Nephron progenitor cell (in vitro differentiated cells): ENCODE measurements at regions not wholly inside any gene's neighbourhood (a gene's known extent, or its start where the extent isn't known, plus 50 kb on each side); places are given as distances from the start of the nearest gene placed in this dataset.

Experiments used
- DNase-seq: peaks from one replicate; pipeline ENCODE4 v3.0.0; 2021
- H3K27ac Mint-ChIP-seq: 2 replicates; pipeline ENCODE4 v1.8.0; 2021; ENCODE audit warnings: mild to moderate bottlenecking, moderate library complexity, mixed read lengths
- H3K27me3 Mint-ChIP-seq: 2 replicates; pipeline ENCODE4 v1.8.0; 2021; ENCODE audit warnings: mild to moderate bottlenecking, low read depth, mixed read lengths; ENCODE audit not compliant: poor library complexity
- H3K36me3 Mint-ChIP-seq: 2 replicates; pipeline ENCODE4 v1.8.0; 2021; ENCODE audit warnings: low read depth, mixed read lengths
- H3K4me1 Mint-ChIP-seq: 2 replicates; pipeline ENCODE4 v1.8.0; 2021; ENCODE audit warnings: mixed read lengths
- H3K4me3 Mint-ChIP-seq: 2 replicates; pipeline ENCODE4 v1.8.0; 2021; ENCODE audit warnings: mild to moderate bottlenecking, moderate library complexity, mixed read lengths
- H3K9me3 Mint-ChIP-seq: 2 replicates; pipeline ENCODE4 v1.8.0; 2021; ENCODE audit warnings: mild to moderate bottlenecking, moderate library complexity, mixed read lengths
- TF ChIP-seq, protein P1 (sequence below): fragments of 200-600 bp; sonication (generic); IDR thresholded peaks from 2 replicates; pipeline ENCODE4 v1.5.0; 2021; ENCODE audit warnings: antibody characterized with exemption

DNA sequence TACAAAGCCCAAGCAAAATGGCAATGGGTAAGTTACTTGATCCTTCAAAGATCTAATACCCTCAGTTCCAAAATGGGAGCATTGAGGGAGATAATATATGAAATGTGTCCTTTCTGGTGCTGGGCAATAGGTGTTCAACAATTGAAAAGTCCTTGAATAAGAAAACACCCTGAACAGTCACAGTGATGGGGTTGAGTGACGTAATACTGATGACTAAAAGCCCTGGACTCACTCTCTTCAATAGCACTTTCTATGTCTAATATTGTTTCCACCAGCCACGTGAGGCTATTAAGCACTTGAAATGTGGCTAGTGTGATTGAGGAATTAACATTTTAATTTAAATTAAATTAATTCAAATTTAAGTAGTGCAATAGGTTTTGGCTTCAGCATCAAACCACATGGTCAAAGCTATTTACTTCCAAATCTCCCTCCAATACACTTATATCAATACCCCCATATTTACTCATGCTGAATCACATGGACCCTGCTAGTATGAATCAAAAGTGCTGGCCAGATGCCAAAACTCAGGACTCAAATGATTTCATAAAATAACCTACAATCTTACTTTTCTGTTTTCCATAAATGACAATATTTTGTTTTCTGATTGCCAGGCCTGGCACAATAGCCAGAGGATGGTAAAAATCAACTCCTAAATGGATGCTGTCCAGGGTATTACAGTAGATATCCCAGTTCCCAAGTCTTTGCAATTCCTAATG lies 516.2 kb downstream of the HAPSTR1 start:
- Mint-ChIP-seq H3K4me3 (no peak overlapping the region), H3K4me1 (peaks cover 25% of the 10 kb centered on the region), H3K27me3 (peaks cover 3% of the 10 kb centered on the region), H3K36me3 (no peaks in the 10 kb centered on the region), H3K27ac (no peak overlapping the region), H3K9me3 (no peaks in the 10 kb centered on the region)
- TF ChIP-seq, protein P1, sequence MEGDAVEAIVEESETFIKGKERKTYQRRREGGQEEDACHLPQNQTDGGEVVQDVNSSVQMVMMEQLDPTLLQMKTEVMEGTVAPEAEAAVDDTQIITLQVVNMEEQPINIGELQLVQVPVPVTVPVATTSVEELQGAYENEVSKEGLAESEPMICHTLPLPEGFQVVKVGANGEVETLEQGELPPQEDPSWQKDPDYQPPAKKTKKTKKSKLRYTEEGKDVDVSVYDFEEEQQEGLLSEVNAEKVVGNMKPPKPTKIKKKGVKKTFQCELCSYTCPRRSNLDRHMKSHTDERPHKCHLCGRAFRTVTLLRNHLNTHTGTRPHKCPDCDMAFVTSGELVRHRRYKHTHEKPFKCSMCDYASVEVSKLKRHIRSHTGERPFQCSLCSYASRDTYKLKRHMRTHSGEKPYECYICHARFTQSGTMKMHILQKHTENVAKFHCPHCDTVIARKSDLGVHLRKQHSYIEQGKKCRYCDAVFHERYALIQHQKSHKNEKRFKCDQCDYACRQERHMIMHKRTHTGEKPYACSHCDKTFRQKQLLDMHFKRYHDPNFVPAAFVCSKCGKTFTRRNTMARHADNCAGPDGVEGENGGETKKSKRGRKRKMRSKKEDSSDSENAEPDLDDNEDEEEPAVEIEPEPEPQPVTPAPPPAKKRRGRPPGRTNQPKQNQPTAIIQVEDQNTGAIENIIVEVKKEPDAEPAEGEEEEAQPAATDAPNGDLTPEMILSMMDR: no peak
- DNase-seq: no peak

DNA sequence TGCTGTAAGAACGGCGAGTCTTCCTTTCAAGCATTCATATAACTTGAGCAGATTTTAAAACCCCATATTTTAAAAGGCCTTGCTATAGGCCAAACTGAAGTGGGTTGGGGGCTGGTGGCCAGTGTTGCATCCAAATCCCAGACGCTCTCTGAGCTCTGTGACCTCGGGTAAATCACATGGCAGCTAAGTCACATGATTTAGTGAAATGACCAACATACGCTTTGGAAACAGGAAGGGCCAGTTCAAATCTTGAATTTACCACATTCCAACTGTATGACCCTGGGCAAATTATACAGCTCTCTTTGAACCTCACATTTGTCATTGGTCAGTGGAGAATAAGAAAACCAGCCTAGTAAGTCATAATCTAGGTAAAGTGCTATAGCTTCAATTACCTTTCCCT lies 519.3 kb downstream of the HAPSTR1 start:
- peaks cover 3% of the 10 kb centered on the region for H3K27me3 Mint-ChIP-seq
- no peaks in the 10 kb centered on the region for H3K36me3 Mint-ChIP-seq
- H3K9me3 Mint-ChIP-seq: no peaks in the 10 kb centered on the region
- TF ChIP-seq, protein P1: no peak
- peaks cover 29% of the 10 kb centered on the region for H3K4me1 Mint-ChIP-seq
- no peak overlapping the region for H3K27ac Mint-ChIP-seq
- no peak for DNase-seq
- H3K4me3 Mint-ChIP-seq: no peak overlapping the region

DNA sequence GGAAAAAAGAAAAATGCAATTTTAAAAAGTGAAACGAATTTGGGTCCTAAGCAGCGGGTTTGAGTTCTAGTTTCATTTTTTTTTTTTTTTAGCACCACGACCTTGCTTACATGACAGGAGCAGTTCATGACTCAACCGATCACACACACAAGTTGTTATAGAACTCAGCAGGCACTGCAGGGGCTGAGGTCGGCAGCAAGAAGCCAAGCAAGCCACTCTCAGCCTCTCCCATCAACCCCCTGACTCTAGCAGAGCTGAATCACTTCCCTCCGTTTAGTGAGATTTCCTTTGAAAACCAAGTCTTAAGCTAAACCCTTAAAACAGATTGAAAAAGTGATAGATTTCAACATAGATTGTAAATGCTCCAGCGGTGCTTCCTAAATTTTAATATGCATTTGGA lies 520.8 kb downstream of the HAPSTR1 start:
- H3K4me1 Mint-ChIP-seq: peaks cover 29% of the 10 kb centered on the region
- no peak overlapping the region for H3K4me3 Mint-ChIP-seq
- peak overlapping the region; percentile 89 for H3K27ac Mint-ChIP-seq
- no peaks in the 10 kb centered on the region for H3K27me3 Mint-ChIP-seq
- H3K36me3 Mint-ChIP-seq: no peaks in the 10 kb centered on the region
- H3K9me3 Mint-ChIP-seq: no peaks in the 10 kb centered on the region
- TF ChIP-seq, protein P1: no peak
- DNase-seq: no peak

DNA sequence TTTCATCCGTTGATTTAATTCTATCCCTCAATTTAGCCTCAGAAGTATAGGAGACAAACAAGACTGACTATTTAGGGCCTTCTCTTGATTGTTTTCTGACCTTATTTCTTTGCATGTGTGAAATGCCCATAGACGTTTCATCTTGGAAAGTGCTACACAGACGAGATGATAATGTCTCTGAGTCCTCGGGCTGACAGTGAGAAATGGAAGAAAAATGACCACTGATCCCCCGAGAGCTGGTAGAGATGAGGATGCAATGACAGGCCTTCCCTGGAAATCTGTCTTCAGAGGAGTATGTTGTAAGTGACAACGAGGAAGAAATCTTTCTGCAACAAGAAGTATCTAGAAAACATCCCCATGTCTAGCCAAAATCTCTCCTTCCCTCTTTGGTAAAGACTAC lies 522.9 kb downstream of the HAPSTR1 start:
- Mint-ChIP-seq H3K36me3 (peaks cover 4% of the 10 kb centered on the region), H3K4me3 (no peak overlapping the region), H3K27ac (no peak overlapping the region), H3K9me3 (peaks cover 9% of the 10 kb centered on the region), H3K4me1 (peaks cover 29% of the 10 kb centered on the region), H3K27me3 (no peaks in the 10 kb centered on the region)
- TF ChIP-seq, protein P1: no peak
- no peak for DNase-seq

DNA sequence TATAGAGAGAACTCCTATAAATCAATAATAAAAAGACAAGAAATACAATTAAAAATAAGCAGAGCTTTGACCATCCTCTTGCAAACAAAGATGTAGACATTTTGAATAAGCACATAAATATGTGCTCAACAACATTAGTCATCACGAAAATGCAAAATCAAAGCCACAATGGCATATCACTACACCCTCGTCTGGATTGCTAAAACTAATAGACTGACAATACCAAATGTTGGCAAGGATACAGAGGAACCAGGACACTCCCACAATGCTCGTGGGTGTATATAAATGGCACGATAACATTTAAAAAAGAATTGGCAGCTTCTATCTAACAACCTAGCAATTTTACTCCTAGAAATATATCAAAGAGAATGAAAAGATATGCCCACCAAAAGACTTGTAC lies 530.8 kb downstream of the HAPSTR1 start:
- Mint-ChIP-seq H3K9me3 (peaks cover 31% of the 10 kb centered on the region), H3K4me3 (no peak overlapping the region), H3K4me1 (peaks cover 21% of the 10 kb centered on the region), H3K27me3 (peaks cover 5% of the 10 kb centered on the region), H3K27ac (no peak overlapping the region), H3K36me3 (peaks cover 5% of the 10 kb centered on the region)
- DNase-seq: no peak
- TF ChIP-seq, protein P1: no peak

DNA sequence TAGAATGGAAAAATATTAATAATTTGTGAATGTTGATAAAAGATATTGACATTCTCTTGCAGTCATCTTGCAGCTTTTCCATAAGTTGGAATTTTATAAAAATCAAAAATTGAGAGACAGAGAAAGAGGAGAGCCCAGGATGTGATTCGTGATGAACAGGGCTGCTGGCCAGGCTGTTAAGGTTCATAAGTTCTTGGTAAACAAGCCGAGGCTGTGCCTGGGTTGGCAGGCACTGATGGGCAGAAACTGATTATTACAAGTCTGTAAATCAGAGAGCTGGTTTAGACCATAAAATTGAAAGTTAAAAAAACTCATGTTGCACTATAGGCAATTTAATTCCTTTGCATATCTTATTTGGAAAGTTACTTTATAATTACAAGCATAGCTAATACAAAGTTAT lies 533.7 kb downstream of the HAPSTR1 start:
- Mint-ChIP-seq H3K27me3 (peaks cover 12% of the 10 kb centered on the region), H3K27ac (no peak overlapping the region), H3K9me3 (peaks cover 14% of the 10 kb centered on the region), H3K4me1 (peaks cover 21% of the 10 kb centered on the region), H3K36me3 (no peaks in the 10 kb centered on the region), H3K4me3 (no peak overlapping the region)
- no peak for DNase-seq
- TF ChIP-seq, protein P1: no peak
